ENCODE measurements at regions not wholly inside any gene's neighbourhood (a gene's known extent, or its start where the extent isn't known, plus 50 kb on each side); places are given as distances from the start of the nearest gene placed in this dataset.

GRCh38 chr3:152719264-152719663 lies 115.7 kb upstream of the P2RY1 start:
- DNase-seq (ENCODE audit: low read depth) = no peak

- no peak for DNase-seq (ENCODE audit: low read depth)
Measured at GRCh38 chr3:152720951-152721718, 113.8 kb upstream of the P2RY1 start.

GRCh38 chr3:152724270-152724669 lies 110.7 kb upstream of the P2RY1 start:
- DNase-seq (ENCODE audit: low read depth) = no peak

GRCh38 chr3:152728231-152728980 lies 106.5 kb upstream of the P2RY1 start:
- no peak for DNase-seq (ENCODE audit: low read depth)

GRCh38 chr3:152729906-152730305 lies 105.0 kb upstream of the P2RY1 start:
- no peak for DNase-seq (ENCODE audit: low read depth)

- no peak for DNase-seq (ENCODE audit: low read depth)
Measured at GRCh38 chr3:152731511-152731910, 103.4 kb upstream of the P2RY1 start.

- DNase-seq (ENCODE audit: low read depth) = no peak
Measured at GRCh38 chr3:152733584-152734119, 101.3 kb upstream of the P2RY1 start.

GRCh38 chr3:152737021-152737908 lies 97.7 kb upstream of the P2RY1 start:
- DNase-seq (ENCODE audit: low read depth) = no peak

- no peak for DNase-seq (ENCODE audit: low read depth)
Measured at GRCh38 chr3:152738656-152739055, 96.3 kb upstream of the P2RY1 start.

GRCh38 chr3:152742368-152743347 lies 92.3 kb upstream of the P2RY1 start:
- no peak for DNase-seq (ENCODE audit: low read depth)

- no peak for DNase-seq (ENCODE audit: low read depth)
Measured at GRCh38 chr3:152745646-152746045, 89.3 kb upstream of the P2RY1 start.

GRCh38 chr3:152754303-152754702 lies 80.6 kb upstream of the P2RY1 start:
- no peak for DNase-seq (ENCODE audit: low read depth)

- DNase-seq (ENCODE audit: low read depth) = no peak
Measured at GRCh38 chr3:152756807-152757206, 78.1 kb upstream of the P2RY1 start.

GRCh38 chr3:152760024-152760563 lies 74.8 kb upstream of the P2RY1 start:
- no peak for DNase-seq (ENCODE audit: low read depth)

GRCh38 chr3:152760591-152760990 lies 74.3 kb upstream of the P2RY1 start:
- no peak for DNase-seq (ENCODE audit: low read depth)

- no peak for DNase-seq (ENCODE audit: low read depth)
Measured at GRCh38 chr3:152768478-152768877, 66.5 kb upstream of the P2RY1 start.

- DNase-seq (ENCODE audit: low read depth) = no peak
Measured at GRCh38 chr3:152769523-152769922, 65.4 kb upstream of the P2RY1 start.

- no peak for DNase-seq (ENCODE audit: low read depth)
Measured at GRCh38 chr3:152770296-152770695, 64.6 kb upstream of the P2RY1 start.

GRCh38 chr3:152771120-152771519 lies 63.8 kb upstream of the P2RY1 start:
- DNase-seq (ENCODE audit: low read depth) = no peak

- DNase-seq (ENCODE audit: low read depth) = no peak
Measured at GRCh38 chr3:152772674-152773225, 62.2 kb upstream of the P2RY1 start.

Data from stimulated activated CD4-positive, alpha-beta T cell treated with anti-CD3 and anti-CD28 coated beads, Interleukin-2, amount 100 ng/mL, for 4 hours (primary cell).